ENCODE measurements at regions not wholly inside any gene's neighbourhood (a gene's known extent, or its start where the extent isn't known, plus 50 kb on each side); places are given as distances from the start of the nearest gene placed in this dataset.

- no peak for TF ChIP-seq EP300 (IDR thresholded peaks at IDR 0.05; ENCODE audit: borderline replicate concordance)
- TF ChIP-seq FOXM1 (IDR thresholded peaks at IDR 0.05; ENCODE audit: borderline replicate concordance, low read depth): no peak
- TF ChIP-seq YY1 (IDR thresholded peaks at IDR 0.05; ENCODE audit: low read depth): no peak
- TF ChIP-seq TEAD4 (IDR thresholded peaks at IDR 0.05): no peak
- TF ChIP-seq USF1 (IDR thresholded peaks at IDR 0.05): no peak
- no peak for TF ChIP-seq TAF1 (IDR thresholded peaks at IDR 0.05; ENCODE audit: low read depth)
- no peak for TF ChIP-seq REST (IDR thresholded peaks at IDR 0.05; ENCODE audit: low read depth)
- TF ChIP-seq EGR1 (IDR thresholded peaks at IDR 0.05): no peak
- TF ChIP-seq CREB1 (IDR thresholded peaks at IDR 0.05; ENCODE audit: low read depth): no peak
Observed at GRCh38 chr10:4382811-4383210, 443.2 kb upstream of the AKR1E2 start.

Measured in Ishikawa (cell line).